ENCODE measurements at regions not wholly inside any gene's neighbourhood (a gene's known extent, or its start where the extent isn't known, plus 50 kb on each side); places are given as distances from the start of the nearest gene placed in this dataset.
A peak's percentile ranks its signal among the peaks of the same experiment; 100 is the strongest.

GRCh38 chr15:45743426-45744235, 108.8 kb downstream of the SQOR start:
- no peak for DNase-seq

GRCh38 chr15:45744236-45744589, 109.4 kb downstream of the SQOR start:
- no peak for DNase-seq

- DNase-seq = no peak
These were observed 112.6 kb downstream of the SQOR start for GRCh38 chr15:45747426-45747825.

GRCh38 chr15:45751629-45752028, 116.8 kb downstream of the SQOR start:
- DNase-seq = no peak

- no peak for DNase-seq
These were observed 125.1 kb downstream of the SQOR start for GRCh38 chr15:45759936-45760335.

GRCh38 chr15:45762726-45763125, 127.9 kb downstream of the SQOR start:
- no peak for DNase-seq

- no peak for DNase-seq
These were observed 128.5 kb downstream of the SQOR start for GRCh38 chr15:45763170-45763869.

- DNase-seq = no peak
These were observed 138.3 kb downstream of the SQOR start for GRCh38 chr15:45773149-45773548.

GRCh38 chr15:45776772-45777171, 141.9 kb downstream of the SQOR start:
- no peak for DNase-seq

GRCh38 chr15:45777781-45778180, 143.0 kb downstream of the SQOR start:
- DNase-seq = no peak

GRCh38 chr15:45780352-45780751, 145.5 kb downstream of the SQOR start:
- no peak for DNase-seq

- no peak for DNase-seq
These were observed 149.8 kb downstream of the SQOR start for GRCh38 chr15:45784656-45785055.

- DNase-seq = no peak
These were observed 151.1 kb downstream of the SQOR start for GRCh38 chr15:45785897-45786296.

- peak; percentile 58 for DNase-seq
These were observed 155.6 kb downstream of the SQOR start for GRCh38 chr15:45790325-45790943.

GRCh38 chr15:45794304-45794703, 159.5 kb downstream of the SQOR start:
- no peak for DNase-seq

- no peak for DNase-seq
These were observed 160.0 kb downstream of the SQOR start for GRCh38 chr15:45794712-45795439.

- DNase-seq = peak; percentile 65
These were observed 160.7 kb downstream of the SQOR start for GRCh38 chr15:45795440-45796069.

- DNase-seq = no peak
These were observed 161.6 kb downstream of the SQOR start for GRCh38 chr15:45796433-45796832.

- no peak for DNase-seq
These were observed 164.7 kb downstream of the SQOR start for GRCh38 chr15:45799508-45799907.

GRCh38 chr15:45801543-45801942, 166.7 kb downstream of the SQOR start:
- DNase-seq = no peak

- no peak for DNase-seq
These were observed 167.3 kb downstream of the SQOR start for GRCh38 chr15:45802140-45802539.

- DNase-seq = no peak
These were observed 169.2 kb downstream of the SQOR start for GRCh38 chr15:45804028-45804427.

- DNase-seq = no peak
These were observed 175.4 kb downstream of the SQOR start for GRCh38 chr15:45810201-45810600.
